IPS-20b (cell line): ENCODE measurements at regions not wholly inside any gene's neighbourhood (a gene's known extent, or its start where the extent isn't known, plus 50 kb on each side); places are given as distances from the start of the nearest gene placed in this dataset.
"Not testable (repeated sequence)": the region's sequence is repeated elsewhere in the genome, so short reads cannot be mapped to it uniquely, and the experiment has no call there.

Source experiments
- H3K27ac ChIP-seq: one replicate; pipeline ENCODE4 v1.5.1; 2013; ENCODE audit warnings: low read length
- H3K27me3 ChIP-seq: 2 replicates; pipeline ENCODE4 v1.6.1; 2013; ENCODE audit warnings: mild to moderate bottlenecking, low read length, inconsistent platforms; ENCODE audit not compliant: insufficient read depth
- H3K36me3 ChIP-seq: 2 replicates; pipeline ENCODE4 v1.6.1; 2013; ENCODE audit warnings: low read depth, mild to moderate bottlenecking, inconsistent platforms, low read length, moderate library complexity; ENCODE audit not compliant: insufficient read depth
- H3K4me1 ChIP-seq: 2 replicates; pipeline ENCODE4 v1.6.1; 2013; ENCODE audit warnings: mild to moderate bottlenecking, control low read depth, inconsistent platforms, low read length, moderate library complexity; ENCODE audit not compliant: insufficient read depth
- H3K4me3 ChIP-seq: 2 replicates; pipeline ENCODE4 v1.5.1; 2013; ENCODE audit warnings: mild to moderate bottlenecking, low read length, inconsistent platforms
- H3K9ac ChIP-seq: 2 replicates; pipeline ENCODE4 v1.6.1; 2013; ENCODE audit warnings: low read depth, mild to moderate bottlenecking, inconsistent platforms, low read length, moderate library complexity
- H3K9me3 ChIP-seq: 2 replicates; pipeline ENCODE4 v1.6.1; 2013; ENCODE audit warnings: mild to moderate bottlenecking, low read depth, low read length, inconsistent platforms; ENCODE audit not compliant: insufficient read depth

DNA sequence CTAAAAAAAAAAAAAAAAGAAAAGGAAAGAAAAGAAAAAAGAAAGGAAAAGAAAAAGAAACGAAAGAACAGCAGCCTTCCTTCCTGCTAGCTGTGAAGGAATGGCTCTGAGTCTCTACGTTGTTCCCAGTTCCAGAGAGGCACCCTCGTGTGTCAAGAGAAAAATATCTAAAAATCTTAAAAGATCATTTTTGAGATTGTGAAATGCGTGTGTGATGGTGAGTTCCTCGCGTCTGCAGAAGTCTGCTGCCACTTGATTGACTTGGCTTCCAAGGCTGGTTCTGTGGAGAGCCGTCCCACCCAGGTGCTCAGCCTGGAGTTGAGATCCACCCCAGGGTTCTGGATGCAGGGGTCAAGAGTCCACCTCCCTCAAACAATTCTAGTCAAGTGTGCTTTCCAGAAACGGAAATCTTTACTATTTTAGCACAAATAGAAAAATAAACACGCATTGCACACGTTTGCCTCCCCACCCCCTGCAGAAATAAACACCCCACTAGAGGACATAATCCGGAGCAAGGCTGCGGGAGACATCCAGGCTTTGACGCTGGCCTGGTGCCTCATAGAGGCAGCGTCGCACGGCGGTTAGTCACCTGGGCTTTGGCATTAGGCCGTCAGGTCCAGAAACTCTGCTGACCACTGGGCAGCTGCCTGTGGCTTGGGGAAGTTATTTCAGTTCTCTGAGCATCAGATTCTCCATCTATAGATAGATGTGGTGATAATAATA, 265.4 kb downstream of the FAM43A start:
- H3K36me3 ChIP-seq: no peaks in the 10 kb centered on the region
- H3K27me3 ChIP-seq: no peaks in the 10 kb centered on the region
- H3K9ac ChIP-seq: no peak overlapping the region
- H3K4me3 ChIP-seq: no peak overlapping the region
- no peak overlapping the region for H3K27ac ChIP-seq
- H3K4me1 ChIP-seq: 0 out of 2 replicates have a peak, but pooled peaks cover 4% of the 10 kb centered on the region
- no peaks in the 10 kb centered on the region for H3K9me3 ChIP-seq

GRCh38 chr3:194951629-194951920, 265.9 kb downstream of the FAM43A start:
- not testable (repeated sequence) for H3K27me3 ChIP-seq, H3K4me1 ChIP-seq, H3K27ac ChIP-seq, H3K9me3 ChIP-seq, H3K9ac ChIP-seq, H3K4me3 ChIP-seq, H3K36me3 ChIP-seq

- Histone ChIP-seq H3K9ac (no peak overlapping the region), H3K27ac (no peak overlapping the region), H3K27me3 (no peaks in the 10 kb centered on the region), H3K9me3 (no peaks in the 10 kb centered on the region), H3K4me1 (0 out of 2 replicates have a peak, but pooled peaks cover 4% of the 10 kb centered on the region), H3K4me3 (no peak overlapping the region), H3K36me3 (no peaks in the 10 kb centered on the region)
These were observed 266.4 kb downstream of the FAM43A start for GRCh38 chr3:194951931-194952582.

GRCh38 chr3:194952841-194953241, 267.2 kb downstream of the FAM43A start:
- H3K27ac ChIP-seq: no peak overlapping the region
- 0 out of 2 replicates have a peak, but pooled peaks cover 4% of the 10 kb centered on the region for H3K4me1 ChIP-seq
- H3K4me3 ChIP-seq: no peak overlapping the region
- no peaks in the 10 kb centered on the region for H3K27me3 ChIP-seq
- no peaks in the 10 kb centered on the region for H3K9me3 ChIP-seq
- H3K36me3 ChIP-seq: no peaks in the 10 kb centered on the region
- no peak overlapping the region for H3K9ac ChIP-seq

DNA sequence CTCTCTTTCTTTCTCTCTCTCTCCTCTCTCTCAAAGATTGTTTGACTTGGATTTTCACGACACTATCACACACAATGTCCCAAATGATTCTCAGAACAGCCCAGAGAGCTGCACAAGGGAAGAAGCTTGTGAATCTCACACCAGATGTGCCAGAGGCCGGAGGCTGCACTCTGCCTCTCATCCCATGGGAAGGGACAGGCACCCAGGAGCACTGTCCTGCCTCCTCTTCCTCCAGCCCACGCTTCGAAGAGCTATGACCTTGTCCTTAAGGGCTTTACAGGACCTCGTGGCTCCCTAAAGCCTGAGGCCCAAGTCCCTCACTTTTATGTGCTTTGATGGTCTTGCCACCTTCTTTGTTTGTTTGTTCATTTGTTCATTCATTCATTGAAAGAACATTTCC, 267.6 kb downstream of the FAM43A start:
- Histone ChIP-seq H3K4me3 (no peak overlapping the region), H3K27ac (no peak overlapping the region), H3K9me3 (no peaks in the 10 kb centered on the region), H3K9ac (no peak overlapping the region), H3K36me3 (no peaks in the 10 kb centered on the region), H3K27me3 (no peaks in the 10 kb centered on the region), H3K4me1 (0 out of 2 replicates have a peak, but pooled peaks cover 4% of the 10 kb centered on the region)

GRCh38 chr3:194955546-194955945, 269.9 kb downstream of the FAM43A start:
- Histone ChIP-seq H3K9me3 (no peaks in the 10 kb centered on the region), H3K4me1 (0 out of 2 replicates have a peak, but pooled peaks cover 4% of the 10 kb centered on the region), H3K36me3 (no peaks in the 10 kb centered on the region), H3K4me3 (no peak overlapping the region), H3K27me3 (no peaks in the 10 kb centered on the region), H3K9ac (no peak overlapping the region), H3K27ac (no peak overlapping the region)

GRCh38 chr3:194955979-194956696, 270.5 kb downstream of the FAM43A start:
- H3K9ac ChIP-seq: no peak overlapping the region

DNA sequence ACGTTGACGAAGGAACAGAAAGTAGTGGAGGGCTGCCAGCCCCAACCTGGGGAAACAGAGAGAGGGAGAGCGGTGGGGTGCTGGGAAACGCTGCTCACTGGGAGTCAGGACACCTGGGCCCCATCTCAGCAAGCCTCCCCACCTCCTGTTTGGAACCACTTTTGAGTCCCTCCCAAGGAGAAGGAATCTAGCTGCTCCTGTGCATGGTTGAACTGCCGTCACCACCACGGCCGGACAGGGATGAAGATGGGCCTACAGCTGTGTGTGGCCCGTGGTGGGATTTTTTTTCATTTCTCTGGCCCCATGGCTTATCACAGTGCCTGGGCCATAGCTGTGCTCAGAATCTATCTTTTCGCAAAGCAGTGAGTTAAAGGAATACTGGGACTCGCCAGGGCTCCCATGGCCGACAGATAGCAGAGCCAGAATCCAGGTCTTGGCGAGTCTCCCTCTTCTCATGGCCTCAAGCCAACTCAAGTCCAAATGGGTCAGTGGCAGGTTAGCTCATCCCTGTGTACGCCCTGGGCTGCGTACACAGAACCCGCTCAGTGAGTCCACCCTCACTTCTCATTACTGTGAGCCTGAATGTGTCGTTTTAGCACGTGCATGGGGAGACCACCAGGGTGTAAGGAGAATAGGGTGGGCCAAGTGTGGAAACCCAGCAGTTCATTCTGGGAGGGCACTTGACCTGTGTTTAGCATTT, 271.2 kb downstream of the FAM43A start:
- H3K36me3 ChIP-seq: no peaks in the 10 kb centered on the region

More at GRCh38 chr3:194955979-194956696, 270.5 kb downstream of the FAM43A start:
- Histone ChIP-seq H3K9me3 (no peaks in the 10 kb centered on the region), H3K36me3 (no peaks in the 10 kb centered on the region), H3K4me3 (no peak overlapping the region), H3K27me3 (no peaks in the 10 kb centered on the region), H3K27ac (no peak overlapping the region), H3K4me1 (0 out of 2 replicates have a peak, but pooled peaks cover 4% of the 10 kb centered on the region)

DNA sequence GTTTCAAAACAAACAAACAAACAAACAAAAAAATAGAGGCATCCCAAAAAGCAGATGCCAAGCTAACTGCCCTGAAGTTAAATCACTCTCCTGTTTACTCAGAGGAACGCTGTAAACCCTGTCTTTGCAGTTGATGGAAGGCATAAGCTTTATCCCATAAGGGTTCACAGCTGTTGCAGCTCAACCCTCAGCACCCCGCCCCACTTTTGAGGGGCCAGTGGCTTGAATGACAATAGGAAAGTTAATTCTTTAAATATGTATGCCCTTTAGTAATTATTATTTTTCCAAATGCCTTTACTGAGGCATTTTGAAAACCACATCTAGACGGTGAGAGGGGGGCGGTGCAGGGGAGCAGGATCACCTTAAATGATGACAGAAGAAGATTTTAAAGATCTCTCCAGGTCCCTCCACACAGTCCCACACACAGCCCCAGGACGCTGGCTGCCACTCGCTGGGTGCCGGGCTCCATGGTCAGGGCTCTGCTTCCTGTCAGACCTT, 272.1 kb downstream of the FAM43A start:
- no peak overlapping the region for H3K27ac ChIP-seq
- no peaks in the 10 kb centered on the region for H3K9me3 ChIP-seq
- H3K9ac ChIP-seq: no peak overlapping the region
- no peaks in the 10 kb centered on the region for H3K36me3 ChIP-seq
- H3K27me3 ChIP-seq: no peaks in the 10 kb centered on the region
- H3K4me3 ChIP-seq: no peak overlapping the region
- 0 out of 2 replicates have a peak, but pooled peaks cover 4% of the 10 kb centered on the region for H3K4me1 ChIP-seq

More for the DNA sequence above, 271.2 kb downstream of the FAM43A start:
- H3K9me3 ChIP-seq: no peaks in the 10 kb centered on the region
- H3K27ac ChIP-seq: no peak overlapping the region
- 0 out of 2 replicates have a peak, but pooled peaks cover 4% of the 10 kb centered on the region for H3K4me1 ChIP-seq
- H3K27me3 ChIP-seq: no peaks in the 10 kb centered on the region
- H3K4me3 ChIP-seq: no peak overlapping the region
- no peak overlapping the region for H3K9ac ChIP-seq

DNA sequence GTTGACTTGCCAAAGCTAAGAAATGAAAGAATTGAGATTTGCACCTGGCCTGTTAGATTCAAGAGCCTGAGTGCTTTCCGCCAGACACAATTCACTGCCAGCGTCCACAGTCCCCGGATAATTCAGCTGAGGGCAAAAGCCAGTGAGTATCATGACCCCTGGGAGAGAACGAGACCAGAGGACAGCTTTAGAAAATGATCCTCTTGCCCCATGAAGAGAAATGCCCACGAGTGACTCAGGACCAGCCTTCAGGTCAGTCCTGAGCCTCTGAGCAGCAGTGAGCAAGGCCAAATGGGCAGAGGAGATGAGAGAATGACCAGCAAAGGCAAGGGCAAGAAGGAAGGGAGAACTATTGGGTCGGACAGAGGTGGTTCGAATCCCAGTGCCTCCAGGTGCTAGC, 273.5 kb downstream of the FAM43A start:
- no peaks in the 10 kb centered on the region for H3K4me1 ChIP-seq
- H3K4me3 ChIP-seq: no peak overlapping the region
- no peaks in the 10 kb centered on the region for H3K36me3 ChIP-seq
- H3K9me3 ChIP-seq: no peaks in the 10 kb centered on the region
- no peaks in the 10 kb centered on the region for H3K27me3 ChIP-seq
- no peak overlapping the region for H3K27ac ChIP-seq
- H3K9ac ChIP-seq: no peak overlapping the region

GRCh38 chr3:194959666-194960065, 274.0 kb downstream of the FAM43A start:
- H3K9me3 ChIP-seq, H3K27ac ChIP-seq, H3K4me1 ChIP-seq, H3K9ac ChIP-seq, H3K4me3 ChIP-seq, H3K27me3 ChIP-seq, H3K36me3 ChIP-seq: not testable (repeated sequence)
